Prostate gland (tissue), 2 donors: ENCODE measurements at regions not wholly inside any gene's neighbourhood (a gene's known extent, or its start where the extent isn't known, plus 50 kb on each side); places are given as distances from the start of the nearest gene placed in this dataset.

ENCODE experiments used
- DNase-seq: peaks from one replicate; pipeline ENCODE4 v3.0.0-alpha.2; 2019; ENCODE audit warnings: low spot score
- H3K27ac ChIP-seq, 2 donors: fragments of 200-600 bp; sonication (generic); 2 replicates each; pipeline ENCODE4 v1.5.1; 2017 to 2019
- H3K27me3 ChIP-seq: fragments of 200-600 bp; sonication (generic); replicated peaks from 2 replicates; pipeline ENCODE4 v1.5.1; 2019; ENCODE audit not compliant: insufficient read depth
- H3K36me3 ChIP-seq, 2 donors: fragments of 200-600 bp; sonication (generic); 1 replicate in 1 of 2; 2 replicates in 1 of 2; pipeline versions ENCODE4 v1.5.1 to v1.8.1; 2017 to 2019
- H3K4me1 ChIP-seq: fragments of 200-600 bp; sonication (generic); replicated peaks from 2 replicates; pipeline ENCODE4 v1.5.1; 2019
- H3K4me3 ChIP-seq, 2 donors: fragments of 200-600 bp; sonication (generic); 2 replicates each; pipeline ENCODE4 v1.5.1; 2017 to 2019
- H3K9me3 ChIP-seq: fragments of 200-600 bp; sonication (generic); 2 replicates; pipeline ENCODE4 v1.5.1; 2017
- CTCF ChIP-seq, 4 experiments: fragments of 200-600 bp in 2 of 4; fragments of 450-650 bp in 2 of 4; sonication (generic) in 2 of 4; IDR thresholded peaks; 1 replicate in 3 of 4; 2 replicates in 1 of 4; pipeline ENCODE4 v1.5.1; 2016 to 2019; ENCODE audit warnings: antibody characterized with exemption in 4 of 4, mild to moderate bottlenecking in 2 of 4, moderate library complexity in 2 of 4
- POLR2A ChIP-seq: fragments of 450-650 bp; IDR thresholded peaks from one replicate; pipeline ENCODE4 v1.6.1; 2016; ENCODE audit warnings: antibody characterized with exemption, mild to moderate bottlenecking
- POLR2AphosphoS5 ChIP-seq: sonication (generic); formaldehyde crosslinking; IDR thresholded peaks from one replicate; pipeline ENCODE4 v1.6.1; 2017; ENCODE audit warnings: antibody characterized with exemption
- WGBS: methylation state at CpG from one replicate; pipeline ENCODE4 v1.1.5; 2018; 5-methylcytosine and 5-hydroxymethylcytosine counted together
- intact Hi-C: fragments of 100-400 bp; cut with DNase I; formaldehyde crosslinking; loops from one replicate; pipeline ENCODE4 v1.14.2; 2022

- Histone ChIP-seq H3K27ac (no peak overlapping the region), H3K4me1 (no peaks in the 10 kb centered on the region), H3K9me3 (no peaks in the 10 kb centered on the region), H3K36me3 (no peaks in the 10 kb centered on the region), H3K27me3 (no peaks in the 10 kb centered on the region), H3K4me3 (no peak overlapping the region)
- no peak for DNase-seq
- intact Hi-C loops = no loop called here
- TF ChIP-seq POLR2AphosphoS5 (no peak), POLR2A (no peak), CTCF (IDR thresholded peaks at IDR 0.05) (no peak)
Observed at GRCh38 chr2:145157036-145157675, 637.2 kb upstream of the ZEB2 start.

- no peak overlapping the region for H3K27ac ChIP-seq
- DNase-seq = no peak
- 80% methylated on average over 2 of the region's 2 CpGs for WGBS
Observed at GRCh38 chr2:145156199-145156598, 636.3 kb upstream of the ZEB2 start.

GRCh38 chr2:145155196-145155595 lies 635.3 kb upstream of the ZEB2 start:
- Histone ChIP-seq H3K9me3 (no peaks in the 10 kb centered on the region), H3K27me3 (no peaks in the 10 kb centered on the region), H3K4me3 (no peak overlapping the region), H3K27ac (no peak overlapping the region), H3K4me1 (no peaks in the 10 kb centered on the region), H3K36me3 (no peaks in the 10 kb centered on the region)
- DNase-seq = no peak
- 82% methylated on average over 2 of the region's 2 CpGs for WGBS
- intact Hi-C loops = no loop called here
- TF ChIP-seq POLR2A (no peak), CTCF (IDR thresholded peaks at IDR 0.05) (no peak), POLR2AphosphoS5 (no peak)

More at GRCh38 chr2:145156199-145156598, 636.3 kb upstream of the ZEB2 start:
- Histone ChIP-seq H3K36me3 (no peaks in the 10 kb centered on the region), H3K4me1 (no peaks in the 10 kb centered on the region), H3K4me3 (no peak overlapping the region), H3K9me3 (no peaks in the 10 kb centered on the region), H3K27me3 (no peaks in the 10 kb centered on the region)
- intact Hi-C loops = no loop called here
- no peak for TF ChIP-seq POLR2A

- no peaks in the 10 kb centered on the region for H3K36me3 ChIP-seq
- TF ChIP-seq POLR2AphosphoS5 (no peak), CTCF (IDR thresholded peaks at IDR 0.05) (no peak), POLR2A (no peak)
- DNase-seq = no peak
- 57% methylated on average over 2 of the region's 2 CpGs for WGBS
- H3K27ac ChIP-seq = no peak overlapping the region
- intact Hi-C loops = no loop called here
- H3K9me3 ChIP-seq = no peaks in the 10 kb centered on the region
- no peaks in the 10 kb centered on the region for H3K27me3 ChIP-seq
- H3K4me1 ChIP-seq = no peaks in the 10 kb centered on the region
- no peak overlapping the region for H3K4me3 ChIP-seq
Observed at GRCh38 chr2:145154731-145155130, 634.8 kb upstream of the ZEB2 start.

- no peak for TF ChIP-seq POLR2AphosphoS5
- TF ChIP-seq POLR2A = no peak
- TF ChIP-seq CTCF (IDR thresholded peaks at IDR 0.05) = no peak
- no peak for DNase-seq
- Histone ChIP-seq H3K27ac (no peak overlapping the region), H3K4me1 (no peaks in the 10 kb centered on the region), H3K36me3 (no peaks in the 10 kb centered on the region), H3K9me3 (no peaks in the 10 kb centered on the region), H3K4me3 (no peak overlapping the region), H3K27me3 (no peaks in the 10 kb centered on the region)
- intact Hi-C loops = no loop called here
Observed at GRCh38 chr2:145146691-145147090, 626.8 kb upstream of the ZEB2 start.
